PFSK-1 (cell line): ENCODE measurements at regions not wholly inside any gene's neighbourhood (a gene's known extent, or its start where the extent isn't known, plus 50 kb on each side); places are given as distances from the start of the nearest gene placed in this dataset.

ENCODE experiments used
- FOXP2 ChIP-seq: optimal IDR thresholded peaks from 2 replicates; pipeline ENCODE3; 2011; ENCODE audit warnings: borderline replicate concordance, control low read depth, inconsistent platforms; ENCODE audit not compliant: insufficient read depth; ENCODE audit errors: extremely low read length, extremely low read depth
- POLR2AphosphoS5 ChIP-seq: IDR thresholded peaks from 2 replicates; pipeline ENCODE4 v1.6.1; 2012; ENCODE audit warnings: low read depth, mild to moderate bottlenecking, control low read depth, low read length, moderate library complexity
- REST ChIP-seq, 2 experiments: IDR thresholded peaks; 2 replicates each; pipeline versions ENCODE4 v1.6.1 to v1.8.0; 2011 to 2012; ENCODE audit warnings: low read depth in 2 of 2, low read length in 2 of 2, control low read depth in 1 of 2, inconsistent platforms in 1 of 2, mild to moderate bottlenecking in 1 of 2, moderate library complexity in 1 of 2; ENCODE audit not compliant: insufficient read depth in 1 of 2
- SIN3A ChIP-seq: IDR thresholded peaks from 2 replicates; pipeline ENCODE4 v1.6.1; 2012; ENCODE audit warnings: mild to moderate bottlenecking, low read length, moderate library complexity, borderline replicate concordance; ENCODE audit not compliant: insufficient read depth
- TAF1 ChIP-seq: IDR thresholded peaks from 2 replicates; pipeline ENCODE4 v1.6.1; 2012; ENCODE audit warnings: low read length, control low read depth, borderline replicate concordance; ENCODE audit not compliant: insufficient read depth

GRCh38 chr4:161189286-161190134 is 974.3 kb downstream of the FSTL5 start:
- TF ChIP-seq REST (IDR thresholded peaks at IDR 0.05; ENCODE audit: insufficient read depth in 1 of 2, low read depth in 2 of 2, low read length in 2 of 2) = no peak
- no peak for TF ChIP-seq POLR2AphosphoS5
- no peak for TF ChIP-seq SIN3A
- TF ChIP-seq TAF1 = no peak
- TF ChIP-seq FOXP2 = no peak
